ENCODE measurements at regions not wholly inside any gene's neighbourhood (a gene's known extent, or its start where the extent isn't known, plus 50 kb on each side); places are given as distances from the start of the nearest gene placed in this dataset.

DNA sequence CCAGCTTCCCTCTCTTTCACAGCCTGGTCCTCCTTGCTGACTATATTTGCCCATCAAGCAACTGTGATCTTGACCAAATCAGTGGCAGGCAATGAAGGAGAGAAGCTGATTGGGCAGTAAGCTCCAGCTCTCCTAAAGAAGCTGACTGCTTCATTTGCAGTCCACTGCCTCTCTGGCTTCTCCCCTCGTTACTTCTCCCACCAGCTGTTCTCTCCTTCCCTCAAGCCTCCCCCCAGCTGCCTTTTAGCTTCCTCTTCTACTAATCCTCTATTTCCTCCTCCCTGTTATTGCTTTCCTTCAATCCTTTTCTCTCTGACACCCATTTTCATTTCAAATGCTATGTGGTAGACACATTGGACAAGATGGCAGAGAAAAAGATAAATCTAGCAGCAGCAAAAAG lies 474.7 kb upstream of the UBE2E2 start:
- H3K23me2 ChIP-seq (ENCODE audit: insufficient read length, low read depth, low read length, poor library complexity, severe bottlenecking) = no peaks in the 10 kb centered on the region
- H3K18ac ChIP-seq (ENCODE audit: insufficient read length, low read depth, low read length) = no peak overlapping the region
- H2AFZ ChIP-seq (ENCODE audit: low read length) = no peak overlapping the region
- H3K27me3 Mint-ChIP-seq (ENCODE audit: low read depth) = no peaks in the 10 kb centered on the region
- no peaks in the 10 kb centered on the region for H3K4me1 ChIP-seq (ENCODE audit: insufficient read depth, low read length)
- H2AK5ac ChIP-seq (ENCODE audit: insufficient read length, low read length) = no peak overlapping the region
- no peak overlapping the region for H3K27ac Mint-ChIP-seq
- no peak overlapping the region for H2BK12ac ChIP-seq (ENCODE audit: insufficient read length, low read depth, low read length)
- no CpG with 5 or more reads among the region's 1 CpG for WGBS (ENCODE audit: extremely low coverage, insufficient read length, low lambda C conversion rate)
- no peak overlapping the region for H2BK5ac ChIP-seq (ENCODE audit: insufficient read length, low read length)
- no peak overlapping the region for H2BK120ac ChIP-seq (ENCODE audit: low read depth, low read length, poor library complexity, severe bottlenecking)
- DNase-seq = no peak
- no peaks in the 10 kb centered on the region; a peak in 1 of 7 replicates for H3K36me3 Mint-ChIP-seq (ENCODE audit: insufficient read depth in 1 of 3, low read depth in 3 of 3)
- H3K4ac ChIP-seq (ENCODE audit: low read depth, low read length) = no peak overlapping the region
- H3K27me3 ChIP-seq (ENCODE audit: insufficient read depth, low read length) = no peaks in the 10 kb centered on the region
- no peak overlapping the region for H3K27ac ChIP-seq (ENCODE audit: insufficient read length, low read depth, low read length)
- H3K23ac ChIP-seq (ENCODE audit: insufficient read length, low read depth, low read length) = no peak overlapping the region
- H3K4me1 Mint-ChIP-seq = peaks cover 0 to 9% of the 10 kb centered on the region in 2 experiments; a peak in 2 of 4 replicates
- no peak overlapping the region for H3T11ph ChIP-seq (ENCODE audit: low read length)
- no peak overlapping the region for H2BK15ac ChIP-seq (ENCODE audit: low read depth, low read length)
- no peak overlapping the region for H3K4me2 ChIP-seq (ENCODE audit: insufficient read depth, insufficient read length, low read length)
- no peaks in the 10 kb centered on the region for H3K79me2 ChIP-seq (ENCODE audit: insufficient read depth, low read length)
- H4K8ac ChIP-seq (replicated peaks; ENCODE audit: insufficient read length, low read depth, low read length) = no peak overlapping the region
- H3K56ac ChIP-seq (ENCODE audit: insufficient read length, low read depth, low read length) = no peak overlapping the region
- H2BK20ac ChIP-seq (ENCODE audit: low read depth, low read length, poor library complexity, severe bottlenecking) = no peak overlapping the region
- H3K9ac ChIP-seq (ENCODE audit: extremely low read depth, insufficient read length, low read length) = no peak overlapping the region
- H3K9me3 Mint-ChIP-seq = peaks cover 0 to 2% of the 10 kb centered on the region in 2 experiments; a peak in 1 of 5 replicates
- H3K79me1 ChIP-seq (ENCODE audit: insufficient read depth, low read depth, low read length, poor library complexity, severe bottlenecking) = no peaks in the 10 kb centered on the region
- H3K4me3 Mint-ChIP-seq = no peak overlapping the region
- TF ChIP-seq, protein P1, sequence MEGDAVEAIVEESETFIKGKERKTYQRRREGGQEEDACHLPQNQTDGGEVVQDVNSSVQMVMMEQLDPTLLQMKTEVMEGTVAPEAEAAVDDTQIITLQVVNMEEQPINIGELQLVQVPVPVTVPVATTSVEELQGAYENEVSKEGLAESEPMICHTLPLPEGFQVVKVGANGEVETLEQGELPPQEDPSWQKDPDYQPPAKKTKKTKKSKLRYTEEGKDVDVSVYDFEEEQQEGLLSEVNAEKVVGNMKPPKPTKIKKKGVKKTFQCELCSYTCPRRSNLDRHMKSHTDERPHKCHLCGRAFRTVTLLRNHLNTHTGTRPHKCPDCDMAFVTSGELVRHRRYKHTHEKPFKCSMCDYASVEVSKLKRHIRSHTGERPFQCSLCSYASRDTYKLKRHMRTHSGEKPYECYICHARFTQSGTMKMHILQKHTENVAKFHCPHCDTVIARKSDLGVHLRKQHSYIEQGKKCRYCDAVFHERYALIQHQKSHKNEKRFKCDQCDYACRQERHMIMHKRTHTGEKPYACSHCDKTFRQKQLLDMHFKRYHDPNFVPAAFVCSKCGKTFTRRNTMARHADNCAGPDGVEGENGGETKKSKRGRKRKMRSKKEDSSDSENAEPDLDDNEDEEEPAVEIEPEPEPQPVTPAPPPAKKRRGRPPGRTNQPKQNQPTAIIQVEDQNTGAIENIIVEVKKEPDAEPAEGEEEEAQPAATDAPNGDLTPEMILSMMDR (conservative IDR thresholded peaks at IDR 0.05) = no peak
- H3K9me3 ChIP-seq (ENCODE audit: control insufficient read depth, low read depth, low read length) = no peaks in the 10 kb centered on the region
- no peak overlapping the region for H4K5ac ChIP-seq (ENCODE audit: insufficient read length, low read depth, low read length)
- H4K91ac ChIP-seq (ENCODE audit: insufficient read length, low read depth, low read length) = no peak overlapping the region
- H4K20me1 ChIP-seq (ENCODE audit: control insufficient read depth, insufficient read depth, insufficient read length) = no peaks in the 10 kb centered on the region
- H3K14ac ChIP-seq (ENCODE audit: insufficient read depth, low read length) = no peak overlapping the region
